ENCODE measurements at regions not wholly inside any gene's neighbourhood (a gene's known extent, or its start where the extent isn't known, plus 50 kb on each side); places are given as distances from the start of the nearest gene placed in this dataset.

DNA sequence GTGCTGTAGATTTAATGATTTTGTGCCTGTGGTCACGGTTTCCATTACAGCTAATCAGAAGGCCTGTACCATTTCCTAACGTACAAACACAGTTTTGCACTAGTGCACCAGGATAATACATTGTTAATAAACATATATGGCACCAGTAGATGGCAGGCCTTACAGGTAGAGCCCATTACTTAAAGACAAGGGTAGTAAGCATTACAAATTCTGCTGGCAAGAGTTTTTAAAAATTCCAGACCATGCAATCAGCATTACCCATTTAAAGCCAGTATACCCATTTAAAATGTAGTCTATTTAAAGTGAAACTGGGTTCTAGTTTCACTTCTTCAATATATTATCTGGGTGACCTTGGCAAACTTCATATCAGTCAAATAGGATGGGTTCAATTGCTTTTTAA is 224.2 kb downstream of the NUP35 start:
- no peak for TF ChIP-seq EZH2 (IDR thresholded peaks at IDR 0.05; ENCODE audit: borderline replicate concordance, low read length)
- TF ChIP-seq, protein P1, sequence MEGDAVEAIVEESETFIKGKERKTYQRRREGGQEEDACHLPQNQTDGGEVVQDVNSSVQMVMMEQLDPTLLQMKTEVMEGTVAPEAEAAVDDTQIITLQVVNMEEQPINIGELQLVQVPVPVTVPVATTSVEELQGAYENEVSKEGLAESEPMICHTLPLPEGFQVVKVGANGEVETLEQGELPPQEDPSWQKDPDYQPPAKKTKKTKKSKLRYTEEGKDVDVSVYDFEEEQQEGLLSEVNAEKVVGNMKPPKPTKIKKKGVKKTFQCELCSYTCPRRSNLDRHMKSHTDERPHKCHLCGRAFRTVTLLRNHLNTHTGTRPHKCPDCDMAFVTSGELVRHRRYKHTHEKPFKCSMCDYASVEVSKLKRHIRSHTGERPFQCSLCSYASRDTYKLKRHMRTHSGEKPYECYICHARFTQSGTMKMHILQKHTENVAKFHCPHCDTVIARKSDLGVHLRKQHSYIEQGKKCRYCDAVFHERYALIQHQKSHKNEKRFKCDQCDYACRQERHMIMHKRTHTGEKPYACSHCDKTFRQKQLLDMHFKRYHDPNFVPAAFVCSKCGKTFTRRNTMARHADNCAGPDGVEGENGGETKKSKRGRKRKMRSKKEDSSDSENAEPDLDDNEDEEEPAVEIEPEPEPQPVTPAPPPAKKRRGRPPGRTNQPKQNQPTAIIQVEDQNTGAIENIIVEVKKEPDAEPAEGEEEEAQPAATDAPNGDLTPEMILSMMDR (IDR thresholded peaks at IDR 0.05; ENCODE audit: low read length) = peak; percentile 56

Data from OCI-LY1 (cell line).